CD4-positive, alpha-beta T cell treated with Interleukin-4 for 4 hours (primary cell): ENCODE measurements at regions not wholly inside any gene's neighbourhood (a gene's known extent, or its start where the extent isn't known, plus 50 kb on each side); places are given as distances from the start of the nearest gene placed in this dataset.

Experiments used
- DNase-seq: peaks from one replicate; pipeline ENCODE4 v3.0.0-alpha.2; 2020

- no peak for DNase-seq
Measured at GRCh38 chr12:123038966-123039365, 58.5 kb downstream of the ARL6IP4 start.

- no peak for DNase-seq
Measured at GRCh38 chr12:123038486-123038885, 58.0 kb downstream of the ARL6IP4 start.

GRCh38 chr12:123037791-123038190 is 57.3 kb downstream of the ARL6IP4 start:
- DNase-seq: no peak

- no peak for DNase-seq
Measured at GRCh38 chr12:123036466-123037285, 56.2 kb downstream of the ARL6IP4 start.

GRCh38 chr12:123035841-123036240 is 55.4 kb downstream of the ARL6IP4 start:
- DNase-seq: no peak

- no peak for DNase-seq
Measured at GRCh38 chr12:123034865-123035264, 54.4 kb downstream of the ARL6IP4 start.

GRCh38 chr12:123034022-123034541 is 53.6 kb downstream of the ARL6IP4 start:
- no peak for DNase-seq

- DNase-seq: no peak
Measured at GRCh38 chr12:123033392-123034021, 53.0 kb downstream of the ARL6IP4 start.

GRCh38 chr12:123032736-123033391 is 52.4 kb downstream of the ARL6IP4 start:
- no peak for DNase-seq
